LoVo (cell line): ENCODE measurements at regions not wholly inside any gene's neighbourhood (a gene's known extent, or its start where the extent isn't known, plus 50 kb on each side); places are given as distances from the start of the nearest gene placed in this dataset.
A peak's percentile ranks its signal among the peaks of the same experiment; 100 is the strongest.
"Not testable (repeated sequence)": the region's sequence is repeated elsewhere in the genome, so short reads cannot be mapped to it uniquely, and the experiment has no call there.

Source experiments
- DNase-seq: peaks from one replicate; pipeline ENCODE4 v3.0.0-alpha.2; 2016; ENCODE audit warnings: low spot score

GRCh38 chr12:129959889-129960288 lies 56.1 kb upstream of the TMEM132D start:
- DNase-seq = no peak

GRCh38 chr12:129961091-129961490 lies 57.3 kb upstream of the TMEM132D start:
- DNase-seq = no peak

GRCh38 chr12:129961856-129962255 lies 58.0 kb upstream of the TMEM132D start:
- DNase-seq = no peak

- no peak for DNase-seq
Measured at GRCh38 chr12:129964300-129964699, 60.5 kb upstream of the TMEM132D start.

GRCh38 chr12:129964826-129965457 lies 61.1 kb upstream of the TMEM132D start:
- DNase-seq = no peak

GRCh38 chr12:129966146-129966995 lies 62.5 kb upstream of the TMEM132D start:
- no peak for DNase-seq

- no peak for DNase-seq
Measured at GRCh38 chr12:129971721-129972120, 67.9 kb upstream of the TMEM132D start.

- DNase-seq = no peak
Measured at GRCh38 chr12:129973236-129973961, 69.6 kb upstream of the TMEM132D start.

GRCh38 chr12:129984106-129984505 lies 80.3 kb upstream of the TMEM132D start:
- DNase-seq = no peak

- no peak for DNase-seq
Measured at GRCh38 chr12:129987841-129988240, 84.0 kb upstream of the TMEM132D start.

GRCh38 chr12:129994634-129995033 lies 90.8 kb upstream of the TMEM132D start:
- DNase-seq = no peak

- no peak for DNase-seq
Measured at GRCh38 chr12:129997239-129997638, 93.4 kb upstream of the TMEM132D start.

- DNase-seq = not testable (repeated sequence)
Measured at GRCh38 chr12:130004310-130004877, 100.6 kb upstream of the TMEM132D start.

- DNase-seq = no peak
Measured at GRCh38 chr12:130007771-130008170, 103.9 kb upstream of the TMEM132D start.

- no peak for DNase-seq
Measured at GRCh38 chr12:130008241-130008640, 104.4 kb upstream of the TMEM132D start.

GRCh38 chr12:130009961-130010360 lies 106.1 kb upstream of the TMEM132D start:
- DNase-seq = no peak

- DNase-seq = no peak
Measured at GRCh38 chr12:130011611-130012385, 108.0 kb upstream of the TMEM132D start.

- DNase-seq = peak; percentile 25
Measured at GRCh38 chr12:130013771-130014484, 110.1 kb upstream of the TMEM132D start.

- DNase-seq = no peak
Measured at GRCh38 chr12:130014485-130014807, 110.6 kb upstream of the TMEM132D start.

GRCh38 chr12:130016194-130016593 lies 112.4 kb upstream of the TMEM132D start:
- DNase-seq = no peak

- DNase-seq = no peak
Measured at GRCh38 chr12:130016986-130017385, 113.2 kb upstream of the TMEM132D start.
